HG02610 (cell line): ENCODE measurements at regions not wholly inside any gene's neighbourhood (a gene's known extent, or its start where the extent isn't known, plus 50 kb on each side); places are given as distances from the start of the nearest gene placed in this dataset.
"Not testable (repeated sequence)": the region's sequence is repeated elsewhere in the genome, so short reads cannot be mapped to it uniquely, and the experiment has no call there.

Source experiments
- ATAC-seq: cut with Tn5 transposase; IDR thresholded peaks from one replicate; pipeline ENCODE4 v1.9.1; 2021; ENCODE audit warnings: mild to moderate bottlenecking, moderate library complexity; ENCODE audit not compliant: unreplicated experiment

DNA sequence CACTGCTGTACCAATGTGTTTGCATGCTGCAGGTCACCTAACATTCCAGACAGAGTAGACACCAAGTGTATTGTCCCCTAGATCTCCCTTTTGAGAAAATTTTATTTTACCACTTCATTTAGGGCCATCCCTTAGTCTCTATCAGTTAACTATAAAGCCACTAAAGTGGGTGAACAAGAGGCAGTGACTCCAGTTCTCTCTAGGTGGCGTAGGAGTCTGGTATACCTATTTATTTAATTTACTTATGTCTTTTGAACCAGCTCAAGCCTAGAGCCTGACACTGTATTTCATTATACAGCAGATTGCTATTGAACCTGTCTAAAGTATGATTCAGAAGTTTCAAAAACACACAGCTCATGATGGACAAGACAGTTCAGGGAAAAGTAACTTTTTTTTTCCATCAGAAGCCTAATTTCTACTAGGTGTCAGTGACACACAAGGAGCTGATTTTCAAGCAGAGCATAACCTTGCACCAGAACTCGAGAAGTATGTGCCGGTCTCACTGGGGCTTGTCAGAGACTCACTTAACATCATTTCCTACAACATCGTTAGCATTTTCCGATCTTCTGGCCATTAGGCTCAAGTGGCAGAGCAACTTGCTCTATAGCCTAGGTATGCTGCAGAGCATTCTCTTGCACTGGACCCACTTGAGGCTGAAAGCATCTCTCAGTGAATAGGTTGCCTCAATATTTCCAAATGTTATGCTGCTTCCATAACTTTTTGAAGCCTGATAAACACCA is 175.4 kb downstream of the CDC14C start:
- ATAC-seq = no peak

DNA sequence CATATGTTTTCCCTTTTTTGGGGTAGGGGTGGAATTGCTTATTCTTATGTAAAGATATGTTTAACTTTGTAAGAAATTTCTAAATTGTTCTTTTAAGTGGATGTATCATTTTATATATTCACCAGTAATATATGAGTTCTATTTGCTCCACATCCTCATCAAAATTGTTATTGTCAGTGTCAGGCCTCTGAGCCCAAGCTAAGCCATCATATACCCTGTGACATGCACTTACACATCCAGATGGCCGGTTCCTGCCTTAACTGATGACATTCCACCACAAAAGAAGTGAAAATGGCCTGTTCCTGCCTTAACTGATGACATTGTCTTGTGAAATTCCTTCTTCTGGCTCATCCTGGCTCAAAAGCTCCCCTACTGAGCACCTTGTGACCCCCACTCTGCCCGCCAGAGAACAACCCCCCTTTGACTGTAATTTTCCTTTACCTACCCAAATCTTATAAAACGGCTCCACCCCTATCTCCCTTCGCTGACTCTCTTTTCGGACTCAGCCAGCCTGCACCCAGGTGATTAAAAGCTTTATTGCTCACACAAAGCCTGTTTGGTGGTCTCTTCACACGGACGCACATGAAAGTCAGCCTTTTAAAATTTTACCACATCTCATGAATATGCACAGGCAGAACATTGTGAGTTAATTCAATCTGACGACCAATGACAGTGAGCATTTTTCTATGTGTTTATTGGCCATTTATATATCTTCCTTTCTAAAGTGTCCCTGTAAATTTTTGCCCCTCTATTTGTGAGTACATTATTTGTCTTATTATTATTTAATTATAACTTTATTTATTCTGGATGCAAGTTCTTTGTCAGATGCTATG is 176.8 kb downstream of the CDC14C start:
- not testable (repeated sequence) for ATAC-seq

DNA sequence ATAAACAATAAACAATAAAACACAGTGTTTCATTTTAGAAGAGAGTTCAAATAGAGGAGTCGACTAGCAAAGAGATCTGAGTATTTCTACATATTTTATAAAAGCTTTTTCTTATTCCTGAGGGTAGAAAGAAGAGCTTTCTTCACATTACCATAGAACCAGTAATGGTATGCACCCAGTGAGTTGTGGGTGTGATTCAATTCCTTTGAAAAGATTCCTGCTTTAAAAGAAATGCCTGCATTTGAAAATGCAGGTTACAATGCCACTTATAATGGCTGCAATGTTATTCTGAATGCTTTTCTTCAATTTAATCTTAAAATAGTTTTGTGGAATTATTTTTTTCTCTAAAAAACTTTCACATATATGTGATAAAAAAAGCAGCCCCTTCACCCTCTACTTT is 178.1 kb downstream of the CDC14C start:
- ATAC-seq = no peak

DNA sequence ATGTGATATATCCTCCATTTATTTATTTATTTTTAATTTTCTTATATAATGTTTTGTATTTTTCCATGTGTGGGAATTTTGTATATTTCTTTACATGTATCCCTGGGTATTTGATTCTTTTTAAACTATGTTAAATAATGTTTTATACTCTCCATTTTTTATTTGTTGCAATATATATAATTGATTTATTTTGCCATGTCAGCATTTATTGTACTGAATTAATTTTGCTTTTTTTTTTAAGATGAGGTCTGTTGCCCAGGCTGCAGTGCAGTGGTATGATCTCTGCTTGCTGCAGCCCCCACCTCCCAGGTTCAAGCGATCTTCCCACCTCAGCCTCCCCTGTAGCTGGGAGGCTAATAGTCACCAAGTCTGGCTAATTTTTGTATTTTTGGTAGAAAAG is 187.4 kb downstream of the CDC14C start:
- no peak for ATAC-seq

DNA sequence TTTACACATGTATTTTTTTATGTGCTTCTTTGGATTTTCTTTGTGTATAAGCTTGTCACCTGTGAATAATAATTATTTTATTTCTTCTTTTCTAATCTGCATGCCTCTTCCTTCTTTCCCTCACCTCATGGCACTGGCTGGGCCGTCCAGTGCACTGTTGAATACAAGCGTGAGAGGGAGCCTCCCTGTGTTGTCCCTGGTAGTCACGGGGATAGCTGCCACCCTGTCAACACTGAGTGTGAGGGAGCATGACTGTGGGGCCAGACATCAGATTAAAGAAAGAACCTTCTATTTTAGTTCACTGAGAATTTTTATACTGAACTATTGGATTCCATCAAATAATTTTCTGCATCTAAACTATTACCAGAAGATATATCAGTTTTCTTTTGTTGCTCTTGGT is 187.9 kb downstream of the CDC14C start:
- ATAC-seq = no peak

DNA sequence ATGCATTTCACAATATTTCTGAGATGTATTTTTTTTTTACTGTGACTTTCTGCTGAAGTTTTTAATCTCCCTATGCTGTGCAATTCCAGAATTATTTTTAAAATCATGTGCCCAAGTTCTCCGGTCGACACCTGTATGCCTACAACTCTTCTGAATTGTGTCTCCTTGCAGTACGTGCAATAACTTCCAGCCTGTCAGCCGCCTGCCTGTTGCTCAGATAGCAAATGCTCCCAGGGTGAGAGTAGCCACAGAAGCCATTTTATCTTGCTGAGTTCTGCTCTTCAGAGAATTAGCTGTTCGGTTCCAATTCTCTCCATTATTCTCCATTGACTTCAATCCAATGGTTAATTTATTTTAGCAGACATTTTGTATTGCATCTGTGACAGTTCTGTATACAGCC is 188.3 kb downstream of the CDC14C start:
- no peak for ATAC-seq

DNA sequence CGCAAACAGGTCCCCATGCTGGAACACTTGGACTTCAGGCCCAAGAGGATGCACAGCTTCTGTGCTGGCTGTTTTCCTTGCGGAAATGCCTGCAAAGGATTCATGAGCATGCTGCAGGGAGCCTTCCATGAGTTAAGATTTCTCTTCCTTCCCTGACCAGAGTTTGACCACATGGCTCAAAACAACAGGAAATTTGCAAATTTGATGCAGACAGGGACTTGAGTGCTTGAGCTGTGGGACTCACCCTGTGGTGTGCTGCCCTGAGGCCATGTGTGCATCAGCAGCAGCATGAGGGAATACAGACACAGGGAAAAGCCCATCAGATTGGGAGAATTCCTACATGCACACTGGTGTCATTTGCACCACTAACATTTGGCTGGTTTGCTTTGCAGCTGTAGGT is 195.4 kb downstream of the CDC14C start:
- no peak for ATAC-seq

DNA sequence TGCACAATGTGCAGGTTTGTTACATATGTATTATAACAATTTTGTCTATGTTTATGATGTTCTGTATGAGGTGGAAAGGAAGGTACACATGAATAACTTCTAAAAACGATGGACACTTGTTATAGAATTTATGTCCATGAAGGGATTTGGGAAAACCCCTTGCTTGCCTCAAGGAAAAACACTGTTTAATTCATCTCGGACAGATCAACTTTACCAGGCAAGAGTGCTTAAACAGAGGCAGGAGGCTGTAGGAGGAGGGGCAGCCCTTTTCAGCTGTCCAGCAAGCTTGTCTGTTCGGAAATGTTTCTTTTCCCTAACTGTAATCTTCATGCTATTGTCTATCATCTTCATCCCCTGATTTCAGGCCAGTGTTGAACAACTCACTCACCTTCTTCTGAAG is 200.9 kb downstream of the CDC14C start:
- no peak for ATAC-seq

DNA sequence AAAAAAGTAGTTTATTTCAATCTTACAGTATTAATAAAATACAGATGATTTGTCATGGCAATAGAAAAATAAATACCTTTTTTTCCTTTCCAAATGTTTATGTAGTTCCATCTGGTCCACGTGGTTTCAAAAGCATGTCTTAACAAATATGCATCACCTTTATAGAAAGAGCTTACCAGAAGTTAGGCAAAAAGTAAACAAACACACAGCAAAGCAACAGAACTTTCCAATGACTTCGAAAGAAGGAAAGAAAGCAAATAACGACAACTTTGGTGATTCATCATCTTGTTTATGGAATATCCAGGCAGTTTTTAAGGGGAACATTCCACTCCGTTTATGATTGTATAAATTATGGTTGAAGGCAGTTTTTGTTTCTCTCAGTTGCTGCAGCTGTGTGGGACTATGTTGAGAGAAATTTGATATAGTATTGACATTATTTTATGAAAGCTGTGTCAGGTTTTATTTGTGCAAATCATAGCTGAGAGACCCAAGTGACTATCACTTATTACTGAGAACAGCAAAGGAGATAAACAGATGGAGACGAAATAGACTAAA is 203.1 kb downstream of the CDC14C start:
- no peak for ATAC-seq

DNA sequence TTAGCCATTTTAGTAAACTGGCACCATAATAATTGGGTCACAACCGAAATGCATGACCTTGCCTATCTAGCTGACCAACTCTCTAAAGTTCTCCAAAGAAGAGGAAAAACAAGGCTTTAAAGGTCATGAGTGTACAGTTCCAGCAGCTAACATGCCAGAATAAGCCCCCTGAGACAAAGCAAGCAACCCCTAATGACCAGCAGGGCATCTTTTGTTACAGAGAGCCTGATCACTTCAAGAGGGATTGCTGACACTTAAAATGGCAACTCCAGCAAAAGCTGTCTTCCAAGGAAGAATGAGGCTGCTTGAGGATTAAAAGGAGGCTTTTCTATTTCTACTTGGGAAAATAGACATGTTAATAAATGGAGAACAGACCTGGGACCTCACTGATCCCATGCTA is 213.6 kb downstream of the CDC14C start:
- ATAC-seq = no peak

DNA sequence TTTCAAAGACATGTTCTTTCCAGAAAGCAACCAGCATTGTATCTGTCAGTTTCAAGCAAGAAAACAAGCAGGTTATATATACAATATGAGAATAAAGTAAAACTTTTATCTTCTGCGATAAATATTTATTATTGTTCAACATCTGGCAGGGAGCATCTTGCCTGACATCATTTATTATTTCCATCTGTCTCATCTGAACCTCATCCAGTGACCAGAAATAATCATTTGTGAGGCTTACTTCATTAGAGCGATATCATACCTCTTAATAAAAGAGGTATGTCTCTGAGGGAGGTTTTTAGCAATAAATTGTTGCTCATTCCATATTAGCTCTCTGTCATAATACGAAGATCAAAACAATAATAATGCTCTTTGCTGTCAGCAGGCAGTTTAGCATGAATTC is 226.1 kb downstream of the CDC14C start:
- no peak for ATAC-seq

DNA sequence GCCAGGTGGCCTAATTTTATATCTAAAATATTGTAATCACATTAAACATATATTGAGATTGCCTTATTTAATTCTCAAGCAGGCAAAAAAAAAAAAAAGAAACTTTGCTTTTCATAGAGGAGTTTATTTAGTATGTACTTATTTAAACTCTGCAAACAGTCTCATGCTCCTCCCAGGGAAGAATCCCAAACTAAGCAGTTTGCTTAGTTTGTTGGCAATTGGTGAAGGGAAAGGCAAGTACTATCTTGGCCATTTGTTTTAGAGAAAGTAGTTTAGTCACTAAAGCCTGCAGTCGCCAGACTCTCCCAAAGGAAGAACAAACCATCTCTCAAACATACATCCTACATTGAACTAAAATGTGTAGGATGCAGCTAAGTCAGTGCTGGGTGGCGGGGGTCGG is 226.8 kb downstream of the CDC14C start:
- no peak for ATAC-seq

DNA sequence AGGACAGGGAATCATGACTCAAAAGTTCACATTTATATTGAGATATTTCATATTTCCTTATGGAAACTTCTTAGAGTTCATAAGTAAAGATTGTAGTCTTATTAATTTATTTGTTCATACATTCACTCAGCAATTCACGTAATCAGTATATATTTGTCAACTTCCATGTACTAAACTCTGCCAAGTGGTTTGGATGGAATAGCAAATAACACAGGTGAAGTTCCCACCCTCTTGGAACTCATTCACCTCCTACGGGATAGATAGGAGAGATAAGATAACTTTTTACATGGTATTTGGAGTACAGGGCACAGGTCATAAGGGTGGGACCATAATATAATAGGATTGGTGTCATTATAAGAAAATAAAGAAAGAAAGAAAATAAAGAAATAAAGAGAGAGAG is 234.0 kb downstream of the CDC14C start:
- no peak for ATAC-seq

DNA sequence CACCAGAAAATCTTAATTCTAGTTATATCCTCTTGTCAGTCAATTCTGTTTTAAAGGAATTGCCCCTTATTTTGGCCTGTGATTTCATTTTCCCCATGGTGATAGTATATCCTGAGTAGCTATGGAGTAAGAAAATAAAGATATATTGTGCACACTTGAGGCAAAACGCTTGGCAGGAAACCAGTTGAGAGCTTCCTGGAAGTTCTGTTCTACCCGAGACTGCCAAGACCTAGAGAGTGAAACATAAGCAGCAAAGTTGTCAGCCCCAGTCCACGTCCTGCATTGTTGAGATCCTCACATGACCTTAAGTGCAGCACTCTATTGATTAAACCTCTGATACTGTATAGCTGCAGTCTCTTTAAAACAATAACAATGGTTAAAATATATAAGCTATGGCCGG is 235.2 kb downstream of the CDC14C start:
- ATAC-seq = no peak

DNA sequence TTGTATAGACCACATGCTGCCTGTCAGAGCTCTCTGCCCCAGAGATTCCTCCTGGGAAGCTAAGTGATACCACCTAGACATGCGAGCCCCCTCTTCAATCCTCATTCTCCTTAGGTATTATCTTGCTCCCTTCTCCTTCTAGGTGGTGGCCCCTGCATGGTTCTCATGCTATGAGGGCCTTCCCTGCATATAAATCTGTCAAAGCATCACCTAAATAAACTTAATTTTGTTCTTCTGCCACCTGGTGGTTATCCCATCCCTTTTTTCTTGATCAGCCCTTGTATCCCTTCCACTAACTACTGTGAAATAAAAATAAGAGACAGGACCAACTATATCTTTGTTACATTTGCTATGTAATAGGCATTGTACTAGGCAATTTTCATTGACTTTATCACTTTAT is 242.1 kb downstream of the CDC14C start:
- ATAC-seq = no peak

DNA sequence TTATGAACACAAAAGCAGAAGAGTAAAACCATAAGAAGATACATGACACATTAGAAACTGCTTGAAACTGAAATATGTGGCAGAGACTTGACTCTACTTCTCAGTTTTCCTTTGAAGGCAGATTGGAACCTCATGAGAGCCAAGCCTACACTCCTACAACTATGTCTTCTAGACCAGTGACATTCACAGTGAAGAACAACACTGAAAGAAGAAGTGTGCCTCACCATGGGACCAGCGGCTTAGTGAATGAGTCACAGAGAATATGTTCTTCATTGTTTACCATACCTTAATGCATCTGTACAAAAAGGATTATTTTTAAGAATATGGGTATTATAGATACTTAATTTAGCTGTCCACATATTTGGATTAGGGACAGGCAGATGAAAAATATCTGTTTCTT is 248.3 kb downstream of the CDC14C start:
- no peak for ATAC-seq

DNA sequence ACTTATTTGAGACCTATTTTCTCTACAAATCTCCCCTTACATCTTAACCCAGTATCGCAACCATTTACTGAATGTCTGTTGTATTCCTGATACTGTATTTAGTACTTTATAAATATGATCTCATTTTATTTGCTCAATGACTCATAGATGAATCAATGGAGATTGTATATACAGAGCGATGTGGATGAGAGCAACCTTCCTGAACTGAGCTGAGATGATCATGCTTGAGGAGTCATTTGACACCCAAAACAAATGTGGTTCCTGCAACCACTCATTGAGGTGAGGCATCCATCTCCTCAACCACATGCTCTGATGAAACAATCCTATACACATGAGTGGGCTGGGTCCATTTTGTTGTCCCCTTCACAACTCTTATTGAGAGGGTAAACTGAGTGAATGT is 250.0 kb downstream of the CDC14C start:
- ATAC-seq = no peak

DNA sequence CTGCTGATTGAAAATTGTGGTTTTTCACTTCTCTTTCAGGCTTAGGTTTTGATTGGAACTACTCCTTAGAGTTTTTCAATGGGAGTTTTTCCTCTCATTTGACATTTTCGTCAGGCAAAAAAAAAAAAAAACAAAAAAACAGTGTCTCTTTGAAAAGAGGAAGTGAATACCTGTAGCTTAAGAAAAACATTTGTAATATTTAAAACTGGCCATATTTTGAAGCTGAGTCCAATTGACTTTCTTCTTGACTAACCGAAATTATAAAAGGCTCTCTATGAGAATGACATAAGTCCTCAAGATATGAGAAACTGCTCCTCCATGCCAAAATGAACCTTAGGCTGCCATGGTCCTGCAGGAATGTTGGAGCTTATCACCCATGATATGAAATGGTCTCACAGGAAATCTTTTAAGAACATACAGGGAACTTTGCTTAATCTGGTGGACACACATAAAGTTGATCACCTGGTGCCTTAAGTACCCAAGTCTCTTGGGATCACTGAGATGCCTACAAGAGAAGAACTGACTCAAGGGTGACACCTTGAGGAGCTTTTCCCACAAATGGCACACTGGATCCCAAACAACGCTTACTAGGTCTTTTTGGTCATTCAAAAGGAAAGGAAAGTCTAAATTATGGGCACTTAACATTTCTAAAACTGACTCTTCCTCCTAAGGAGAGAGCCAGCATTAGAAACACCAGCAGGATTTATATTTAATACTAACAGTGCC is 263.4 kb downstream of the CDC14C start:
- no peak for ATAC-seq

DNA sequence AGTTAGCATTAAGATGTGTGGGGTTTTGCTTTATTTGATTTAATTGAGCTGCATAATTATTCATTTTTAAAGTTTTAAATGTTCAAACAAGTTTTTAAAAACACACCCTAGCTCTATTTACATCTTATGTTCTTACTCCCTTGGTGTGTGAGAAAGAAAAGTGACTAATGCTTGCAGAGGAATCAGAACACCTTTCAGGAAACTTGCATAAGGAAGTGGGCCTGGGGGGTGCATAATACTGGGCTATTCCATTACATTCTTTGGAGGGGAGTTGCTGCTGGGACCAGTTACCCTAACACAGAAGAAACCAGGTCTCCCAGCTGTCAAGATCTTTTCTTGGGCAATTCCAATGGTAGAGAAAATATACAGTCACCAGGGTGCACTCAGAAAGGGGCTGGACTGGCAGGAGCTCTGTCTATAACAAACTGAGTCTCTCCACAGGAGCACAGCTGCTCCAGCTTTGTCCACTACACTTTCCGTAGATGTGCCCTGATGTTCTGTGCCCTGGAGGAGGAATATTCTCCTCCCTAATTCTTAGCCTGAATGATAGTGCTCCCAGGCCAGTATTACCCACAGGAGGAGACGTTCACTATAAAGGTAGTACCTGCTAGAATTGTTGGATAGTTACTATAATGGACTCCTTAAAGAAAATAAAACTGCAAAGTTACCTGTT is 304.2 kb downstream of the CDC14C start:
- ATAC-seq = no peak

DNA sequence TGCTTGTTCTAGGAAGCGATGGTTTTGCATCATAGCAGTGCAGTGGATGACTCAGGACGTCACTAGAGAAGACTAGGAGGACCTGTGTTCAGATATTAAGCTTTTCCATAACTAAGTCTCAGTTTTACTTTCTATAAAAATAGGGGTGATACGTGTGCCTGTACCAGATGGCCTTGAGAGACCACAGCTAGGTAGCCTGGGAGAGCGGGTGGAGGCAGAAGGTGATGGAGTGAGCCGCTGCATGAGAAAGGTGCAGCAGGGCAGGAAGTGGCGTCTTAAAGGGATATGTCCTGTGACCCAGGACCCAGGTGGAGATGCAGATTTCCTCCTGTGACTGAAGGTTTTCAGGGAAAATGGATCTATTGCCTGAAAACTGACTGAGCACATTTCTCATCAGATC is 304.9 kb downstream of the CDC14C start:
- ATAC-seq = no peak

DNA sequence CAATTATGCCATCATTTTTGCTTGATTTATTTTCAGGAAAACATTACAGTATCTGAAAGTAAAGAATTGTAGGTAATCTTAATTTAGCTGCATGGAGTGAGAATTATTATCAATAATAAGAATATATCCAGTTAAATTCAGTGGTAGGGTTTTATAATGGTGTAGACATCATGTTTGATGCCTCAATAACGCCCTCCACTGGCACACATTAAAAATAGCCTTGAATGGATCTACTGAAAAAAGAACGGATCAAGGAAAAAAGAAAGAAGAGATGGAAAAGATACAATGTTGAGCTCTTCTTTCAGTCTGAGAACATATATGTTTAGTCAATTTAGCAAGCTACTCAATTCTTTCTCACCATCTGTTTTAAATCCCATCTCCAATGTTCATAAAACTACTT is 319.2 kb downstream of the CDC14C start:
- ATAC-seq = no peak
